ENCODE measurements at regions not wholly inside any gene's neighbourhood (a gene's known extent, or its start where the extent isn't known, plus 50 kb on each side); places are given as distances from the start of the nearest gene placed in this dataset.

DNA sequence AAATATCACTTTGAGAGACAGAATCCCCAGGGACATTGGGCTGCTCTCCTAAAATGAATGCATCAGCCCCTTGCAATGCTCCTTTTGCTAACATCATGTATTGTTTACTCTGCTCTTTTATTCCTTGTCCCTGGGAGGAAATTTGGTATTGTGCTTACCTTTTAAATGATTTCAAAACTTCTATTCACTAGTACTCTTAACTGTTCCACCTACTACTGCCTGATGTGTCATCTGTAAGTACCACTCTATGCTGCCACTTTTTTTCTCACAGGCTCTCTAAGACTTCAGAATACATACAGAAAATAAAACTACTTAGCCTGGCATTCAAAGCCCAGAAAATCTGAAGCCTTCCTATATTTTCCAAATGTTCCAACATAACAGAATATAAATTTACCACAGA is 667.2 kb downstream of the BRINP1 start:
- DNase-seq, result no peak
- ATAC-seq, result no peak
- H3K27ac Mint-ChIP-seq, result no peak overlapping the region
- no peaks in the 10 kb centered on the region for H3K4me1 Mint-ChIP-seq
- no peaks in the 10 kb centered on the region for H3K9me3 ChIP-seq (ENCODE audit: control insufficient read depth, low read length, poor library complexity, severe bottlenecking)
- H3K27me3 Mint-ChIP-seq, result no peaks in the 10 kb centered on the region
- no peak overlapping the region for H3K4me3 Mint-ChIP-seq
- H3K36me3 Mint-ChIP-seq (ENCODE audit: low read depth), result no peaks in the 10 kb centered on the region

GRCh38 chr9:118711843-118712242 is 657.4 kb downstream of the BRINP1 start:
- H3K27ac Mint-ChIP-seq, result no peak overlapping the region
- no peak for ATAC-seq
- H3K4me1 Mint-ChIP-seq, result no peaks in the 10 kb centered on the region

GRCh38 chr9:118721276-118721675 is 648.0 kb downstream of the BRINP1 start:
- no peaks in the 10 kb centered on the region for H3K27me3 Mint-ChIP-seq
- H3K36me3 Mint-ChIP-seq (ENCODE audit: low read depth), result no peaks in the 10 kb centered on the region
- H3K4me3 Mint-ChIP-seq, result no peak overlapping the region
- H3K27ac Mint-ChIP-seq, result no peak overlapping the region
- ATAC-seq (no peak), DNase-seq (no peak)
- no peaks in the 10 kb centered on the region for H3K9me3 ChIP-seq (ENCODE audit: control insufficient read depth, low read length, poor library complexity, severe bottlenecking)
- H3K4me1 Mint-ChIP-seq, result no peaks in the 10 kb centered on the region

More at GRCh38 chr9:118711843-118712242, 657.4 kb downstream of the BRINP1 start:
- Mint-ChIP-seq H3K4me3 (no peak overlapping the region), H3K27me3 (no peaks in the 10 kb centered on the region), H3K36me3 (ENCODE audit: low read depth) (no peaks in the 10 kb centered on the region)
- DNase-seq, result no peak
- H3K9me3 ChIP-seq (ENCODE audit: control insufficient read depth, low read length, poor library complexity, severe bottlenecking), result no peaks in the 10 kb centered on the region

GRCh38 chr9:118721923-118722322 is 647.3 kb downstream of the BRINP1 start:
- Mint-ChIP-seq H3K4me1 (no peaks in the 10 kb centered on the region), H3K27me3 (no peaks in the 10 kb centered on the region), H3K27ac (no peak overlapping the region), H3K36me3 (ENCODE audit: low read depth) (no peaks in the 10 kb centered on the region), H3K4me3 (no peak overlapping the region)
- ATAC-seq (no peak), DNase-seq (no peak)
- no peaks in the 10 kb centered on the region for H3K9me3 ChIP-seq (ENCODE audit: control insufficient read depth, low read length, poor library complexity, severe bottlenecking)

DNA sequence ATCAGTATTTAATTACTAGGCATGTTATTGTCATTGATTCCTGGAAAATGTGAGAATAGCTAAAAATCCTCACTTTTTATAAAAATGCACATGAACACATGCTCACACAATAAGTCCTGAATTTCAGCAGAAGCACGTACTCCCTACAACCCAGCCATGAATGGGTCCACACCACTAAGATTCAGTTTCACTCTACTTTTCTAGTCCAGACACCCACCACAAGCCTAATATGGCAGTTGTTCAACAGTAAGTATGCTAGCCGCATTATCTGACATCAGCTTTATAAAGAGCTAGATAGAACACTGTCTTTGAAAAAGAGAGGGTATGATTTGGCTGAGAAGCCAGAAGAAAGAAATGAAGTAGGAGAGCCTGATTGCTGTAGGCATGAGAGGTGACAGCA is 639.3 kb downstream of the BRINP1 start:
- H3K4me3 Mint-ChIP-seq, result no peak overlapping the region
- no peaks in the 10 kb centered on the region for H3K4me1 Mint-ChIP-seq
- ATAC-seq, result no peak
- H3K36me3 Mint-ChIP-seq (ENCODE audit: low read depth), result no peaks in the 10 kb centered on the region
- H3K27me3 Mint-ChIP-seq, result no peaks in the 10 kb centered on the region
- H3K27ac Mint-ChIP-seq, result no peak overlapping the region
- no peak for DNase-seq
- H3K9me3 ChIP-seq (ENCODE audit: control insufficient read depth, low read length, poor library complexity, severe bottlenecking), result no peaks in the 10 kb centered on the region

- Mint-ChIP-seq H3K27me3 (no peaks in the 10 kb centered on the region), H3K4me1 (no peaks in the 10 kb centered on the region), H3K36me3 (ENCODE audit: low read depth) (no peaks in the 10 kb centered on the region), H3K4me3 (no peak overlapping the region), H3K27ac (no peak overlapping the region)
- DNase-seq (no peak), ATAC-seq (no peak)
- H3K9me3 ChIP-seq (ENCODE audit: control insufficient read depth, low read length, poor library complexity, severe bottlenecking), result no peaks in the 10 kb centered on the region
These were observed 636.2 kb downstream of the BRINP1 start for GRCh38 chr9:118732998-118733397.

DNA sequence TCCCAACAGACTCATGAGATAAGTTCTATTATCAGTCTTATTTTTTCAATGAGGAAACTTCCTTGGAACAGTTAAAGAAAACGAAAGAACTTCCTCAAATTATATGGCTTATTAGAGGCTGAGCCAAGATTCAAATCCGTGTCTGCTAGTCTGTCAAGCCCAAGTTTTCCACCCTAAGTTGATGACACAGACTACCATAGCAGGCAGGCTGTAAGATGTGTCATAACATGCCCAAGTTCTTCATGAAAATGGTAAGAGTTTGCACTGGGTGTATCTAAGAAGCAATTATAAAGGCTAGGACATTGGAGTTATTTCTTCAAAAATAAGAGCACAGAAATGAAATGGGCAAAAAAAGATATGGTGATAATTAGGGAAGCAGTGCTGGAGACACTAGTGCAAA is 634.5 kb downstream of the BRINP1 start:
- DNase-seq (no peak), ATAC-seq (no peak)
- Mint-ChIP-seq H3K27me3 (no peaks in the 10 kb centered on the region), H3K27ac (no peak overlapping the region), H3K4me3 (no peak overlapping the region), H3K4me1 (no peaks in the 10 kb centered on the region), H3K36me3 (ENCODE audit: low read depth) (no peaks in the 10 kb centered on the region)
- H3K9me3 ChIP-seq (ENCODE audit: control insufficient read depth, low read length, poor library complexity, severe bottlenecking), result no peaks in the 10 kb centered on the region

DNA sequence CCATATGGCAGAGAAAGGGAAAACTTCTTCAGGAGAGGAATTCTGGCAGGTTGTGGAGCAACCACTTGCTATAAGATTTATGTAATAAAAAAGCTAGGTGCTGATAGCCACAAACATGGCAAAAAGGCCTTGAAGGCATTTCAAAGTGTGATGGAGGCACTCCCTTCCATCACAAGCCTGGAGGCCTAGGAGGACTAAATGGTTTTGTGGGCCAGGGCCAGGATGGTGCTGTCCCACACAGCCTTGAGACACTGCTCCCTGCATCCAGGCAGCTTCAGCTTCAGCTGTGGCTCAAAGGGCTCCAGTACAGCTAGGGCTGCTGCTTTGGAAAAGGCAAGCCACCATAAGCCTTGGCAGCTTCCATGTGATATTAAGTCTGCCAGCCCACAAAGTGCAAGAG is 632.8 kb downstream of the BRINP1 start:
- Mint-ChIP-seq H3K36me3 (ENCODE audit: low read depth) (no peaks in the 10 kb centered on the region), H3K4me3 (no peak overlapping the region), H3K27ac (no peak overlapping the region), H3K27me3 (no peaks in the 10 kb centered on the region), H3K4me1 (no peaks in the 10 kb centered on the region)
- H3K9me3 ChIP-seq (ENCODE audit: control insufficient read depth, low read length, poor library complexity, severe bottlenecking), result no peaks in the 10 kb centered on the region
- ATAC-seq (no peak), DNase-seq (no peak)

GRCh38 chr9:118751077-118751847 is 618.0 kb downstream of the BRINP1 start:
- no peaks in the 10 kb centered on the region for H3K9me3 ChIP-seq (ENCODE audit: control insufficient read depth, low read length, poor library complexity, severe bottlenecking)
- H3K4me1 Mint-ChIP-seq, result no peaks in the 10 kb centered on the region
- DNase-seq (no peak), ATAC-seq (no peak)
- H3K27me3 Mint-ChIP-seq, result no peaks in the 10 kb centered on the region
- no peak overlapping the region for H3K4me3 Mint-ChIP-seq
- no peaks in the 10 kb centered on the region for H3K36me3 Mint-ChIP-seq (ENCODE audit: low read depth)
- no peak overlapping the region for H3K27ac Mint-ChIP-seq

GRCh38 chr9:118751848-118752223 is 617.4 kb downstream of the BRINP1 start:
- H3K4me1 Mint-ChIP-seq, result no peaks in the 10 kb centered on the region
- ATAC-seq (no peak), DNase-seq (no peak)
- H3K4me3 Mint-ChIP-seq, result no peak overlapping the region
- no peaks in the 10 kb centered on the region for H3K9me3 ChIP-seq (ENCODE audit: control insufficient read depth, low read length, poor library complexity, severe bottlenecking)
- H3K27ac Mint-ChIP-seq, result no peak overlapping the region
- H3K27me3 Mint-ChIP-seq, result no peaks in the 10 kb centered on the region
- no peaks in the 10 kb centered on the region for H3K36me3 Mint-ChIP-seq (ENCODE audit: low read depth)

DNA sequence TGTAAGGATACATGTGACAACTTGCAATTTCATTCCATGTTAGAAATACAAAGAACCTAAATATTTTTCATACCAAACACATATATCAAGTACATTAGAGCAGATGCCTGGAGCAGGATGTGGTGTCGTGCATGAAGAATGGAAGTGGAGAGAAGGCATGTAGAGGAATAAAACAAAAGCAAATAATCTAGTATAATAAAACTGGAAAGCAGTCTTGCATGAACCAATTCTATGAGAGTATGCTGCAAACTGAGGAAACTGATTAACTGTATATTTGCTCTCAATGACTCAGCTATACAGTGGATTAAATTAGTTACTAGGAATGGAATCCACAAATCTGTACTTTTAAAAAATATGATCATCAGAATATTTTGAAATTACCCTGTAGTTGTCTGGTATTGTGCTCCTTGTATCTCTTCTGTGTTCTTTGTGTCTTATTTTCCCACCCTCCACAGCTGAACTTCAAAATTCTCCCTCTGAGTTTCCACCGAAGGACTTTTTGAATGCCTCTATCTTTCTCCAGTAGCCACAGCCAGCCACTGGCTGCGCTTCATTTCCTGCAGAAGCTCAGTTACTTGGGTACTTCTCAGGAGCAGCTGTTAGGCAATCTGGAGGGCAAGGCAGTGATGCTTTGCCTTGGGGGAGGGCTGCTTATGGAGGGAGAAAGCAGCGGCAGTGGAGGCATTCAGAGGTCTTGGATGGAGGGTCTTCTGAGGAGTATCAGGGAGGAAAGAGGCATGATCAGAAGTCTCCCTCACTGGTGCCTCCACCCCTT is 608.0 kb downstream of the BRINP1 start:
- Mint-ChIP-seq H3K4me1 (no peaks in the 10 kb centered on the region), H3K4me3 (no peak overlapping the region), H3K27ac (no peak overlapping the region), H3K36me3 (ENCODE audit: low read depth) (no peaks in the 10 kb centered on the region), H3K27me3 (no peaks in the 10 kb centered on the region)
- ATAC-seq (no peak), DNase-seq (no peak)
- no peaks in the 10 kb centered on the region for H3K9me3 ChIP-seq (ENCODE audit: control insufficient read depth, low read length, poor library complexity, severe bottlenecking)

DNA sequence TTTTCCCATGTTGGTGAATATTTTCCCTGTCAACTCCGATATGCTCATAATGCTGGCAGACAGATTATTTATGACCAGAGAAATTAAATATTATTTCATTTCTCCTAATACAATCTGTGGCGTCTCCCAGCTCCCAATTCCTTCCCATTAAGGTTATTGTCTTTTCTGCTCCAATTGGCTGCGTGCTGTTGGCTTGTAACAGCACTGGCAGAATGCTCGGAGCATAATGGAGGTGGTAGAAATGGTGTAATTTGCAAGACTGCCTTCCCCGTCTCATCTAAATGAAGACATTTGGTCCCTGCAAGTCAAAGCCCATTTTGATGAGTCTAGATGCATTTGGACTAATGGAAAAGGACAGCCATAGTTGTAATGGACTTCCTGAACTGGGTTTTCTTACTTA is 601.7 kb downstream of the BRINP1 start:
- Mint-ChIP-seq H3K27ac (no peak overlapping the region), H3K4me1 (no peaks in the 10 kb centered on the region), H3K27me3 (no peaks in the 10 kb centered on the region), H3K36me3 (ENCODE audit: low read depth) (no peaks in the 10 kb centered on the region), H3K4me3 (no peak overlapping the region)
- ATAC-seq, result no peak
- DNase-seq, result no peak
- H3K9me3 ChIP-seq (ENCODE audit: control insufficient read depth, low read length, poor library complexity, severe bottlenecking), result no peaks in the 10 kb centered on the region

DNA sequence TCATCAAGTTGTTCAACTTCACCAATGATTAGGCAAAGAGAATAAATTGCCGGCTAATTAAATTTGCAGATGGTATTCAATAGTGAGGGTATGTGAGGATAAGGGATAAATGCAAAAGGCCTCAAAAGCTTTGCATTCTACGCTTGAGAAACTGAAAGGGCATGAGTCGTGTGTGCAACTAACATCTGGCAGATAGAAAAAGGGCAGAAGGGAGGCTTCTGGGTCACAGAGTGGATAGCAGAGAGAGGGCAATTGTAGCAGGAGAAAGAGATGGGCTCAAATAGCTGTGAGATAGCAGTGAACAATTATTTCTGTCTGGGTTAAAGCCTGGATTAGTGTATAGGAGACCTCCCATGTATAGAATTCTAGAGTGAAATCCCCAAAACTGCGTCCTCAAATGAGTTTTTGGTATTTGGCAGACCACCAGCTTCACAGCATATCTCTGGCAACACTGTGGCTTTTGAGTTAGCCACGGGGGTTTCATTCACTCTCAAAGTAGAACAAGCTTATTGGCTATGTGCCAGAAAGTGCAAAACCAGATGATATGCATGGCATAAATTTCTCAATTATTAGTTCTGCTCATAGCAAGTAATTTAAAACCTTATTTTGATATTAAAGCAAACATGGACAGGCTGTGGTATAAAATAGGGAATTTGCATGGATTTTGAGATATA is 586.3 kb downstream of the BRINP1 start:
- no peaks in the 10 kb centered on the region for H3K9me3 ChIP-seq (ENCODE audit: control insufficient read depth, low read length, poor library complexity, severe bottlenecking)
- ATAC-seq (no peak), DNase-seq (no peak)
- Mint-ChIP-seq H3K27ac (no peak overlapping the region), H3K4me1 (no peaks in the 10 kb centered on the region), H3K36me3 (ENCODE audit: low read depth) (no peaks in the 10 kb centered on the region), H3K4me3 (no peak overlapping the region), H3K27me3 (no peaks in the 10 kb centered on the region)

Measured in T-helper 17 cell (primary cell).